ENCODE measurements at regions not wholly inside any gene's neighbourhood (a gene's known extent, or its start where the extent isn't known, plus 50 kb on each side); places are given as distances from the start of the nearest gene placed in this dataset.

- TF ChIP-seq, protein P1, sequence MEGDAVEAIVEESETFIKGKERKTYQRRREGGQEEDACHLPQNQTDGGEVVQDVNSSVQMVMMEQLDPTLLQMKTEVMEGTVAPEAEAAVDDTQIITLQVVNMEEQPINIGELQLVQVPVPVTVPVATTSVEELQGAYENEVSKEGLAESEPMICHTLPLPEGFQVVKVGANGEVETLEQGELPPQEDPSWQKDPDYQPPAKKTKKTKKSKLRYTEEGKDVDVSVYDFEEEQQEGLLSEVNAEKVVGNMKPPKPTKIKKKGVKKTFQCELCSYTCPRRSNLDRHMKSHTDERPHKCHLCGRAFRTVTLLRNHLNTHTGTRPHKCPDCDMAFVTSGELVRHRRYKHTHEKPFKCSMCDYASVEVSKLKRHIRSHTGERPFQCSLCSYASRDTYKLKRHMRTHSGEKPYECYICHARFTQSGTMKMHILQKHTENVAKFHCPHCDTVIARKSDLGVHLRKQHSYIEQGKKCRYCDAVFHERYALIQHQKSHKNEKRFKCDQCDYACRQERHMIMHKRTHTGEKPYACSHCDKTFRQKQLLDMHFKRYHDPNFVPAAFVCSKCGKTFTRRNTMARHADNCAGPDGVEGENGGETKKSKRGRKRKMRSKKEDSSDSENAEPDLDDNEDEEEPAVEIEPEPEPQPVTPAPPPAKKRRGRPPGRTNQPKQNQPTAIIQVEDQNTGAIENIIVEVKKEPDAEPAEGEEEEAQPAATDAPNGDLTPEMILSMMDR (IDR thresholded peaks at IDR 0.05), result no peak
- H3K27ac ChIP-seq, result peak overlapping the region; percentile 99
- peak; percentile 32 for DNase-seq
- intact Hi-C loops (cut with DNase I), result loop anchor here (5.0 to 10.0 kb wide), 2 partner anchors 37 to 50 kb away; partner anchors contain the start of gene CDKN2AIPNL
- H3K9me3 ChIP-seq, result no peaks in the 10 kb centered on the region
- H3K27me3 ChIP-seq, result no peaks in the 10 kb centered on the region
- H3K9ac ChIP-seq (ENCODE audit: low read depth in 2 of 2, low read length in 2 of 2), result peak overlapping the region; percentile 33 to 81
- peaks cover 16% of the 10 kb centered on the region for H3K4me1 ChIP-seq
- no peaks in the 10 kb centered on the region for H3K36me3 ChIP-seq
- H3K4me3 ChIP-seq, result peak overlapping the region; percentile 42
These were observed 53.5 kb upstream of the CDKN2AIPNL start for GRCh38 chr5:134464988-134465815.

DNA sequence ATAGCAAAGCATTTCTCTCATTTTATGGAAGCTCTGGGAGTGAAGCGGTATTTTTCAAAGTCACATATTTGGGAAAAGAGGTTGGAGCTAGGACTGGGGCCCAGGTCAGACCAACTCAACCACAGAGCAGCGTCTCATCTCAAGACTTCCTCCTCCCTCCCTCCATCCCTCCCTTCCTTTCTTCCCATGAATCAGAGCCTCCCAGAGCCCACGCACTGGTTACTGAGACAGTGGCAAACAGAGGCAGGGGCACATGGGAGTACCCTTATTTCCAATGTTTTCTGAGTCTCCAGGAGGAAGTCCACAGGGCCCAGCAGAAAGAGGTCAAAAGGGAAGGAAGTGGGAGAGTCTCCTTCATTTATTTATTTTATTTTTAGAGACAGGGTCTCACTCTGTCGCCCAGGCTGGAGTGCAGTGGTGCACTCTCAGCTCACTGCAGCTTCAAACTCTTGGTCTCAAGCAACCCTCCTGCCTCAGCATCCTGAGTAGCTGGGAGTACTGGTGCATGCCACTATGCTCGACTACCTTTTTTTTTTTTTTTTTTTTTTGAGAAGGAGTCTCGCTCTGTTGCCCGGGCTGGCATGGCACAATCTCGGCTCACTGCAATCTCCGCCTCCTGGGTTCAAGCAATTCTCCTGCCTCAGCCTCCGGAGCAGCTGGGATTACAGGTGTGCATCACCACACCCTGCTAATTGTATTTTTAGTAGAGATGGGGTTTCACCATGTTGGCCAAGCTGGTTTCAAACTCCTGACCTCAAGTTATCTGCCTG, 52.5 kb upstream of the CDKN2AIPNL start:
- H3K27me3 ChIP-seq, result no peaks in the 10 kb centered on the region
- no peak overlapping the region for H3K4me3 ChIP-seq
- no peak overlapping the region for H3K27ac ChIP-seq
- H3K4me1 ChIP-seq, result peaks cover 16% of the 10 kb centered on the region
- no peaks in the 10 kb centered on the region for H3K36me3 ChIP-seq
- no peak overlapping the region for H3K9ac ChIP-seq (ENCODE audit: low read depth in 2 of 2, low read length in 2 of 2)
- H3K9me3 ChIP-seq, result no peaks in the 10 kb centered on the region
- TF ChIP-seq, protein P1 (IDR thresholded peaks at IDR 0.05), result no peak
- intact Hi-C loops (cut with DNase I), result loop anchor here (10.0 kb wide), 1 partner anchor 49 kb away; the partner anchor contains the start of gene CDKN2AIPNL
- no peak for DNase-seq

- intact Hi-C loops (cut with DNase I), result loop anchor here (10.0 kb wide), 1 partner anchor 48 kb away; the partner anchor contains the start of gene CDKN2AIPNL
- Histone ChIP-seq H3K9ac (ENCODE audit: low read depth in 2 of 2, low read length in 2 of 2) (no peak overlapping the region), H3K9me3 (no peaks in the 10 kb centered on the region), H3K27ac (no peak overlapping the region), H3K27me3 (no peaks in the 10 kb centered on the region), H3K4me3 (no peak overlapping the region), H3K36me3 (no peaks in the 10 kb centered on the region), H3K4me1 (peaks cover 16% of the 10 kb centered on the region)
- no peak for DNase-seq
- TF ChIP-seq, protein P1 (IDR thresholded peaks at IDR 0.05), result no peak
These were observed 51.6 kb upstream of the CDKN2AIPNL start for GRCh38 chr5:134463176-134463720.

DNA sequence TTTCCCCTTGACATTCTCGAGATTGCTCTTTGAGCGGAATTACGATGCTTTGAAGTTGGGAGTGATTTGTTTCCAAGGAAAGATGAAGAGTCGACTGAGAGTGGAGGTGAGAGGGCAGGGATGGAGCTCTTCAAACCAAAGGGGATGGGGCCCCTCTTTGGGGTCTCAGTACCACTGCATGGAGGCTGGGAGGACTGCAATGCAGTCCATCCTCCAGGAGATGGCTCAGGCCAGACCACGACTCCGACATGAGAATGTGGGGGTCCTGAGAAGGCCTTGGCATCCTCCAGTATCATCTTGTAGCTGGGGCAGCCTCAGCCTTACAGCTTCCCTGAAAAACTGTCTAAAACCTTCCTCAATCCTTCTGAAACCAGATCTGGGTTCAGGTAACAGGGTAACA, 51.1 kb upstream of the CDKN2AIPNL start:
- H3K36me3 ChIP-seq, result no peaks in the 10 kb centered on the region
- no peak for DNase-seq
- peaks cover 16% of the 10 kb centered on the region for H3K4me1 ChIP-seq
- H3K9ac ChIP-seq (ENCODE audit: low read depth in 2 of 2, low read length in 2 of 2), result no peak overlapping the region
- H3K9me3 ChIP-seq, result no peaks in the 10 kb centered on the region
- no peak overlapping the region for H3K4me3 ChIP-seq
- no peaks in the 10 kb centered on the region for H3K27me3 ChIP-seq
- intact Hi-C loops (cut with DNase I), result loop anchor here (10.0 kb wide), 1 partner anchor 48 kb away; the partner anchor contains the start of gene CDKN2AIPNL
- TF ChIP-seq, protein P1 (IDR thresholded peaks at IDR 0.05), result no peak
- no peak overlapping the region for H3K27ac ChIP-seq

DNA sequence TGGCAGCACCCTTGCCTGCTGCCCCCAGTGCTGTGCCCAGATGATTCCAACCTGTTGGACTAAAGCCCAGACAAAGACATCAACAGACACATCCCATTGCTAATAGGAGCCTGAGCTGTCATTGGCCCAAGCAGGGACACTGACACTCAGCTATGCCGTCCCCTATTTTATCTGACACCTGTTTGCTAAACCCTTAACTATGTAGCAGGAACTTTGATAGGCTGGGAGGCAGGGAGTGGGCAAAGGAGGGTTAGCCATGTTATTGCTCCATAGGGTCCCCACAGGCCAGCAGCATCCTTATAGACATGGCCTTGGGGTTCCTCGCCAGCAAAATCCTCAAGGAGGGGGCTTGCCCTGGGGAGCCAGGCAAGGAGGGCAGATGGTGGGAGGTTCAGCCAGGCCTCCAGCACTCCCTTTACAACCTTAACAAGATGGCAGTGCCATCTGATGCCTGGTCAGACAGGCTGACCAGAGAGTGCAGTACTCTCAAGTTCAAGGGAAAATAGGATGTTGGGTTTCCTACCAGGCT, 50.4 kb upstream of the CDKN2AIPNL start:
- Histone ChIP-seq H3K27me3 (no peaks in the 10 kb centered on the region), H3K9ac (ENCODE audit: low read depth in 2 of 2, low read length in 2 of 2) (no peak overlapping the region), H3K36me3 (no peaks in the 10 kb centered on the region), H3K4me3 (no peak overlapping the region), H3K4me1 (peaks cover 14% of the 10 kb centered on the region), H3K9me3 (no peaks in the 10 kb centered on the region), H3K27ac (no peak overlapping the region)
- no peak for DNase-seq
- TF ChIP-seq, protein P1 (IDR thresholded peaks at IDR 0.05), result no peak
- intact Hi-C loops (cut with DNase I), result loop anchor here (10.0 kb wide), 1 partner anchor 47 kb away; the partner anchor contains the start of gene CDKN2AIPNL

Data from colonic mucosa (tissue), 4 donors.